Right lobe of liver (tissue), 4 donors: ENCODE measurements at regions not wholly inside any gene's neighbourhood (a gene's known extent, or its start where the extent isn't known, plus 50 kb on each side); places are given as distances from the start of the nearest gene placed in this dataset.

Source experiments
- CTCF ChIP-seq, 4 donors: fragments of 200-600 bp in 3 of 4; fragments of 450-650 bp in 1 of 4; IDR thresholded peaks; one replicate each; pipeline versions ENCODE4 v1.5.1 to v1.8.0; 2016 to 2022; ENCODE audit warnings: antibody characterized with exemption in 4 of 4, mild to moderate bottlenecking in 2 of 4
- POLR2A ChIP-seq: fragments of 450-650 bp; IDR thresholded peaks from one replicate; pipeline ENCODE4 v1.6.1; 2017; ENCODE audit warnings: antibody characterized with exemption, mild to moderate bottlenecking
- donor health status: DM: no; HTN: no; CAD: no.
- donor health status: DM: no; HTN: no; CAD: no.
- donor health status: DM: no; HTN: yes; CAD: no.

GRCh38 chr14:38856798-38857197, 246.2 kb downstream of the SEC23A start:
- TF ChIP-seq POLR2A (no peak), CTCF (IDR thresholded peaks at IDR 0.05) (no peak)
